ENCODE measurements at regions not wholly inside any gene's neighbourhood (a gene's known extent, or its start where the extent isn't known, plus 50 kb on each side); places are given as distances from the start of the nearest gene placed in this dataset.

- Histone ChIP-seq H3K27me3 (ENCODE audit: insufficient read depth, low read length) (no peaks in the 10 kb centered on the region), H3K27ac (ENCODE audit: low read depth, low read length, poor library complexity, severe bottlenecking) (no peak overlapping the region), H3K79me2 (ENCODE audit: insufficient read depth, low read length) (no peaks in the 10 kb centered on the region), H3K9ac (ENCODE audit: low read length) (no peak overlapping the region), H3K36me3 (ENCODE audit: insufficient read depth, low read length) (no peaks in the 10 kb centered on the region), H3K9me3 (ENCODE audit: low read length) (no peaks in the 10 kb centered on the region), H4K20me1 (ENCODE audit: insufficient read depth, low read length) (no peaks in the 10 kb centered on the region), H3K4me2 (ENCODE audit: low read length) (no peak overlapping the region), H3K4me3 (ENCODE audit: low read depth, low read length, poor library complexity, severe bottlenecking) (no peak overlapping the region), H3K9me2 (ENCODE audit: low read depth, low read length) (no peaks in the 10 kb centered on the region), H3K4me1 (ENCODE audit: insufficient read depth, low read length, severe bottlenecking) (no peaks in the 10 kb centered on the region), H2AFZ (ENCODE audit: low read length) (no peak overlapping the region), H3F3A (ENCODE audit: insufficient read depth, low read length) (no peaks in the 10 kb centered on the region)
- TF ChIP-seq CTCF (IDR thresholded peaks at IDR 0.05; ENCODE audit: low read length) (no peak), EZH2 (IDR thresholded peaks at IDR 0.05; ENCODE audit: borderline replicate concordance, low read length) (no peak)
These were observed 401.4 kb downstream of the MID1IP1 start for GRCh38 chrX:39202641-39203040.

GRCh38 chrX:39203427-39203826 lies 402.2 kb downstream of the MID1IP1 start:
- Histone ChIP-seq H4K20me1 (ENCODE audit: insufficient read depth, low read length) (no peaks in the 10 kb centered on the region), H3K9me2 (ENCODE audit: low read depth, low read length) (no peaks in the 10 kb centered on the region), H3K36me3 (ENCODE audit: insufficient read depth, low read length) (no peaks in the 10 kb centered on the region), H3K79me2 (ENCODE audit: insufficient read depth, low read length) (no peaks in the 10 kb centered on the region), H3K9me3 (ENCODE audit: low read length) (no peaks in the 10 kb centered on the region), H3K4me1 (ENCODE audit: insufficient read depth, low read length, severe bottlenecking) (no peaks in the 10 kb centered on the region), H3K27me3 (ENCODE audit: insufficient read depth, low read length) (no peaks in the 10 kb centered on the region), H3K9ac (ENCODE audit: low read length) (no peak overlapping the region), H2AFZ (ENCODE audit: low read length) (no peak overlapping the region), H3K4me2 (ENCODE audit: low read length) (no peak overlapping the region), H3F3A (ENCODE audit: insufficient read depth, low read length) (no peaks in the 10 kb centered on the region), H3K4me3 (ENCODE audit: low read depth, low read length, poor library complexity, severe bottlenecking) (no peak overlapping the region), H3K27ac (ENCODE audit: low read depth, low read length, poor library complexity, severe bottlenecking) (no peak overlapping the region)
- TF ChIP-seq EZH2 (IDR thresholded peaks at IDR 0.05; ENCODE audit: borderline replicate concordance, low read length) = no peak
- no peak for TF ChIP-seq CTCF (IDR thresholded peaks at IDR 0.05; ENCODE audit: low read length)

GRCh38 chrX:39204353-39204752 lies 403.1 kb downstream of the MID1IP1 start:
- no peak overlapping the region for H2AFZ ChIP-seq (ENCODE audit: low read length)
- TF ChIP-seq CTCF (IDR thresholded peaks at IDR 0.05; ENCODE audit: low read length) = no peak
- TF ChIP-seq EZH2 (IDR thresholded peaks at IDR 0.05; ENCODE audit: borderline replicate concordance, low read length) = no peak
- no peaks in the 10 kb centered on the region for H3K9me3 ChIP-seq (ENCODE audit: low read length)
- no peaks in the 10 kb centered on the region for H3K4me1 ChIP-seq (ENCODE audit: insufficient read depth, low read length, severe bottlenecking)
- no peaks in the 10 kb centered on the region for H3F3A ChIP-seq (ENCODE audit: insufficient read depth, low read length)
- no peaks in the 10 kb centered on the region for H4K20me1 ChIP-seq (ENCODE audit: insufficient read depth, low read length)
- H3K27ac ChIP-seq (ENCODE audit: low read depth, low read length, poor library complexity, severe bottlenecking) = no peak overlapping the region
- no peaks in the 10 kb centered on the region for H3K27me3 ChIP-seq (ENCODE audit: insufficient read depth, low read length)
- no peaks in the 10 kb centered on the region for H3K36me3 ChIP-seq (ENCODE audit: insufficient read depth, low read length)
- H3K4me3 ChIP-seq (ENCODE audit: low read depth, low read length, poor library complexity, severe bottlenecking) = no peak overlapping the region
- H3K4me2 ChIP-seq (ENCODE audit: low read length) = no peak overlapping the region
- H3K9ac ChIP-seq (ENCODE audit: low read length) = no peak overlapping the region
- no peaks in the 10 kb centered on the region for H3K9me2 ChIP-seq (ENCODE audit: low read depth, low read length)
- H3K79me2 ChIP-seq (ENCODE audit: insufficient read depth, low read length) = no peaks in the 10 kb centered on the region
